ENCODE measurements at regions not wholly inside any gene's neighbourhood (a gene's known extent, or its start where the extent isn't known, plus 50 kb on each side); places are given as distances from the start of the nearest gene placed in this dataset.

- no peak for TF ChIP-seq CTCF (IDR thresholded peaks at IDR 0.05; ENCODE audit: borderline replicate concordance, control extremely low read depth, extremely low read depth, insufficient read depth, missing control alignments)
- in situ Hi-C loops (cut with MboI; ENCODE audit: low sequenced_read_pairs, unreplicated experiment): no loop called here
- DNase-seq (ENCODE audit: low spot score): no peak
Measured at GRCh38 chr5:103374473-103374963, 116.0 kb downstream of the MACIR start.

- in situ Hi-C loops (cut with MboI; ENCODE audit: low sequenced_read_pairs, unreplicated experiment): no loop called here
- DNase-seq (ENCODE audit: low spot score): no peak
- no peak for TF ChIP-seq CTCF (IDR thresholded peaks at IDR 0.05; ENCODE audit: borderline replicate concordance, control extremely low read depth, extremely low read depth, insufficient read depth, missing control alignments)
Measured at GRCh38 chr5:103373597-103374472, 115.3 kb downstream of the MACIR start.

GRCh38 chr5:103371046-103371607 lies 112.6 kb downstream of the MACIR start:
- TF ChIP-seq CTCF (IDR thresholded peaks at IDR 0.05; ENCODE audit: borderline replicate concordance, control extremely low read depth, extremely low read depth, insufficient read depth, missing control alignments): no peak
- in situ Hi-C loops (cut with MboI; ENCODE audit: low sequenced_read_pairs, unreplicated experiment): no loop called here
- no peak for DNase-seq (ENCODE audit: low spot score)

- no peak for TF ChIP-seq CTCF (IDR thresholded peaks at IDR 0.05; ENCODE audit: borderline replicate concordance, control extremely low read depth, extremely low read depth, insufficient read depth, missing control alignments)
- in situ Hi-C loops (cut with MboI; ENCODE audit: low sequenced_read_pairs, unreplicated experiment): no loop called here
- DNase-seq (ENCODE audit: low spot score): no peak
Measured at GRCh38 chr5:103369125-103370120, 110.9 kb downstream of the MACIR start.

GRCh38 chr5:103367702-103368101 lies 109.1 kb downstream of the MACIR start:
- no peak for DNase-seq (ENCODE audit: low spot score)
- in situ Hi-C loops (cut with MboI; ENCODE audit: low sequenced_read_pairs, unreplicated experiment): no loop called here
- TF ChIP-seq CTCF (IDR thresholded peaks at IDR 0.05; ENCODE audit: borderline replicate concordance, control extremely low read depth, extremely low read depth, insufficient read depth, missing control alignments): no peak
